Dedifferentiated amniotic fluid mesenchymal stem cell (primary cell): ENCODE measurements at regions not wholly inside any gene's neighbourhood (a gene's known extent, or its start where the extent isn't known, plus 50 kb on each side); places are given as distances from the start of the nearest gene placed in this dataset.
"Not testable (repeated sequence)": the region's sequence is repeated elsewhere in the genome, so short reads cannot be mapped to it uniquely, and the experiment has no call there.

Experiments used
- DNase-seq: peaks from one replicate; pipeline ENCODE4 v3.0.0-alpha.2; 2016; ENCODE audit errors: extremely low spot score

DNA sequence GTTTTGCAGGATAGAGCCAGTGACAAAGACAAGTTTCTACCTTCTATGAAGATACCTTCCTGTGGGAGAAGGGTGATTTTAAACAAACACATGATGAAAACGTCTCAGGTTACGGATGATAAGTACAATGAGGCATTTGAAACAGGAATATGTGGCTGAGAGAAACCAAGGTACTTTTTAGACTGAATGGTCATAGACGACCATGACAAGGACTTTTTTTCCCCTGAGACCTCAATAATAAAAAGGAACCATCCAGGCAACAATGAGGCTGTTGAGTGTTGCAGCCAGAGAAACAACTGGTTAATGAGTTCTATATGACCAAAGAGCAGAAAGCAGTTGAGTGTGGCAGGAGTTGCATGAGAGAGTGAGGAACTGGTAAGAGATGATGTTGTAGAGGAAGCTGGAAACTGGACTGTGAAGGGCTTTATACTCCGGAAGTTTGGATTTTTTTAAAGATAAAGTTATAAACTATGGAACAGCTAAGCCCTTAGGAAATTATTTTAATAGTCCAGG, 306.1 kb upstream of the CYRIA start:
- DNase-seq = no peak

DNA sequence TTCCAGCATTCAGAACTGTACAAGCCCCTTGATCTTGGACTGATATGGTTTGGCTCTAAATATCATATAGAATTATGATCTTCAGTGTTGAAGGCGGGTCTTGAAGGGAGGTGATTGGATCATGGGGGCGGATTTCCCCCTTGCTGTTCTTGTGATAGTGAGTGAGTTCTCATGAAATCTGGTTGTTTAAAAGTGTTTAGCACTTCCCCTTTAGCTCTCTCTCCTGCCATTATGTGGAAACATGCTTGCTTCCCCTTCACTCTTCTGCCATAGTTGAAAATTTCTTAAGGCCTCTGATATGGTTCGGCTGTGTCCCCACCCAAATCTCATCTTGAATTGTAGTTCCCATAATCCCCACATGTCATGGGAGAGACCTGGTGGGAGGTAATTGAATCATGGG, 305.3 kb upstream of the CYRIA start:
- DNase-seq = not testable (repeated sequence)

DNA sequence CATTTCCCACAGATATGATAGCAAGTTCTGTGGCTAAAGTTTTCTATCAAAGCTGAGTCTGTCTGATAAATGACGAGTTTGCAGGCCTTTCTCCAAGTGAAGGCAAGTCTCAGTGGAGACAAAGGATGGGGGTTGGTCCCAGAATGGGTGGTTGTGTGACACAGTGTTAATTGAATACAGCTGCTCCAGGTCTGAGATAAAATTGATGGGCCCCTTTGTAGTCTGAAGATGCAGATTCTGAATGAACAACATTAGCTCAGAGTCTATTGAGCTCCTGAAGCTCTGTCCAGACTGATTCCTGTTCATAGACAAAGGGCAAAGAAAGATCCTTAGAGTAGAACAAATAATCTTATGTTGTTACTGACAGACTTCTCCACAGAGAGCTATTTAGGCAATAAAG, 296.9 kb upstream of the CYRIA start:
- no peak for DNase-seq

DNA sequence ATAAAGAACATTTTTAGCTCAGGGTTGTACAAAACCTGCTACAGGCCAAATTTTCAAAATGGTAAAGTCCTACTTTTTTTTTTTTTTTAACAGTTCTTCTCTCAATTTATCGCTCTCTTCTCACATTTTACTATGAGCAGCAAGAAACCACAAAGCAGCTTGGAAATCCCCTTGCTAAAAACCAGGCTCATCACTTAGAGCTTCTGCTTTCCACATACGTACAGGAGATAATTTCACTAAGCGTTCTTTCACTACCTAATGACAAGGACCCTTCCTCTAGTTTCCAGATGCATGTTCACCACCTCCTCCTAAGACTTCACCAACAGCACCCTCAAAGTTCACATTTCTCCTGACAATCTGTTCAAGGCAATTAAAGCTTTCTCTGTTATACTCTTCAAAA, 294.9 kb upstream of the CYRIA start:
- DNase-seq = no peak

DNA sequence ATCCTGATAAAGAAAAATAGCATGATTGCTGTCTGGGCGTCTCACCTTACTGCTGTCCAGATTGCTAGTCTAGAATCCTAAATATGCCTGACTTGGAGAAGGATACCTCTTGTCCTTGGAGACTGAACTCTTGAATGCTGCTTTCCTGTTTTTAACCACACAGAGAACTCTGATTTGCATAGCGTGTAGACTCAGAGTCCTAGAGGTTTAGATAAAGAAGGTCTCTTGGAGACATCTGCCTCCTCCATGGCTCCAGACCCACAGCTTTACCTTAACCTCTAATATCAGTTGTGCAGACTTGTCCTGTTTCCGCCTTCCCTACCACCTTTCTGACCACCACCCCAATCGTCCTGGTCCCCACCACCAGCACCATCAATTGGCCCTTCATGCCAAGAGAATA, 292.6 kb upstream of the CYRIA start:
- no peak for DNase-seq

DNA sequence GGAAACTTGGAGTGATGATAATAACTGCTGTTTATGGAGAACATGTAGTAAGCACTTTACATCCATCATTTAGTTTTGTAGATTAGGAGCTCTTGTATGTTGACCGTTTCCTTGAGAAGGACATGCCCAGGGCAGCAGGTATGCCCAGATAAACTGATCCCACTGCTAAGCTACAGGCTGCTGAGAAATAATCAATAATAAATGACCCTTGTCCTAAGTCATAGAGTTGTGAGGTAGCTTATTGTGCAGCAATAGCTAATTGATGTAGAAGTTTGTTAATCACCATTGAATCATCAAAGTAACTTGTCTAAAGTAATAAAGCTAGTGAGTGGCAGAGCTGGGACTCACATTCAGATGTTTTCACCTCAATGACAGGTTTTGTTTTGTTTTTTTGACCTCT, 287.2 kb upstream of the CYRIA start:
- DNase-seq = no peak

DNA sequence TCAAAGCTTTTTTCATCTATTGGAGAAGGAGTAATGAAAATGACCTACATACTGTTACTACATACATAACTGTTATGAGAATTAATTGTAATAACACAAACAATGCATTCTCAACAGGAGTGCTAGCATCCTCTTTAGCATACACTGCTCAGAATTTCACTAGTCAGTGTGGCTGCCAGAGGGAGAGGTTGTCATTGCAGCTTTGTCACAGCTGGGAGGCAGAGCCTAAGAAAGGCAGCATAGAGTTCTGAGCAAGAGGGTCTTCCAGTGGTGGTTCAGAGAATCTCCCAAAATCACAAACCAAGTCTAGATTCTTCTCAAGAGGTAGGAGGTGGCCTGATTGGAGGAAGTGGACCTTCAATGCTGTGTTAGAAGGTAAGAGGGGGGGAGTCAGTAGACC, 286.7 kb upstream of the CYRIA start:
- DNase-seq = no peak

DNA sequence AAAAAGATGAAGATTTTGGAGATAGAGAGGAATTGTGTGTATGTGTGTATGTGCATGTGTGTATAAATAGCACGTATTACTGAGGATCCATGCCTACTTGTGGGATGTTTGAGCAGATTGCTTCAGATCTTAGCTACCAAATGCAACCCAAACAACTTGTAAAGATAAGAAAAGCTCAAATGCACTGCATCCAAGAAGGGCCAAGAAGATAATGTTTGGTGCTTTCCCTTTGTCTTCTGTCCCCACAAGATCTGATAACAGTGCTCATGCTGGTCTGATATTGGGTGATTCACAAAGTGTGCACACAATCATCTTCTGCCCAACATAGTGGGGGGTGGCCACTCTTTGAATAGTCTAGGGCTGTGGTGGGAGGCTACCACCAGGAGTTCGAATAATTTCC, 284.8 kb upstream of the CYRIA start:
- no peak for DNase-seq

DNA sequence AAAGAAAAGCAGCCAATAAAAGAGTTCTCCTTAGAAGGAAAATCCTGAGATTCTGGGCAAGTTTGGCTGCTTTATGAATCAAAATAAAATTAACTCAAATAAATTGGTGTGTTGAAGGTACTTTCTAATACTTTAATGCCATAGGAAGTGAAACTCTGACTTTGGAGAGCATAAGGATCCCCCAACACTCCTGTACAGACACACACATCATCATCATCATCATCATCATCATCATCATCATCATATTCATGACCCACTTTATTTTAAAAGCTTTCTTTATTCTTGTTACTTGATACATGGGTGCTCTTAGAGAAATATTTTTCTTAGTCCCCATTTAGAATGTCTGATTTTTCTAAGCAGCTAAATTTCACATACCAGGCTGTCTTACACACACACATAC, 283.1 kb upstream of the CYRIA start:
- no peak for DNase-seq

DNA sequence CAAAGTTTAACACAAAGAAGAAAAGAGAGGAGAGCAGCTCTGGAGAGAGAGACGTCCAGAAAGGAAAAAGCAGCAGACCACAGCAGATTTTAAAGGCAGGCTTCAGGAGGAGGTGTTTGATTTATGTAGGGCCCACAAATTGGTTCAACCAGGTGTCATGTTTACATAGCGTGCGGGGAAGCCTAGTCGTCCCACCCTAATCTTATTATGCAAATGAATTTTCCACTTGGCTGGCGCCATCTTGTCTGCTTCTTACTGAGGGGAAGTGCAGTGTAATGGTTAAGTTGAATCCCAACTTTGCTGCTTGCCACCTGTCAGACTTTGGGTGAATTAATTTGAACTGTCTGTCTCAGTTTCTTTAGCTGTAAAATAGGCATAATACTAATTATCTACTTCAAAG, 282.4 kb upstream of the CYRIA start:
- no peak for DNase-seq

DNA sequence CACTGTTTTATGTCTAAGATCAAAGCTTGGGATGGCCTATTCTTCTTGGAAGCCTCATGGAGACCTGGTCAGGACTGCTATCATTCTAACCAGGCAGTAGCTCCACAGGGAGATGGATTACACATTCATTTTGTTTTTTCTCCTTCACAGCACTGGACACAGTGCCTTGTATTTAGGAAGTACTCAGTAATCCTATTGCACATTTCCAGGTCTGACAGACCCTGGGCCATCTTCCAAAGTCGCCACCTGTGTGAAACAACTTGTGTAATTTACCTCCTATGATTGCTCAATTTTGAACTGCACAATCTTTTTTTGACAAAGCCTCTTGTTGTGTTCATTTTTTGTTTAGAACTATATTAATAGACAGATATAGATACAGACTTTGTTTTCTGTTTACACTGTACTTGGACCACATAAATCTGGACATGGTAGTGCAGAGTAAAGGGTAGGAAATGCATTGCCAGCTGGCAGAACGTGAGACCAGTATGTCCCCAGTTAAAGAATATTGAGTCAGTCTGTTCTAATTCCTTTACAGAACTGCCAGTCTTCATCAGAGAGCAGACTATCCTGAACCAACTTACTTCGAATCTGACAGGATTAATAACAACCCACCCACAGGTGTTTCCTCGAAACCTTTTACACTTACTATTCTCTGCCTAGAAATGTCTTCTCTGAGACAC, 277.8 kb upstream of the CYRIA start:
- no peak for DNase-seq

DNA sequence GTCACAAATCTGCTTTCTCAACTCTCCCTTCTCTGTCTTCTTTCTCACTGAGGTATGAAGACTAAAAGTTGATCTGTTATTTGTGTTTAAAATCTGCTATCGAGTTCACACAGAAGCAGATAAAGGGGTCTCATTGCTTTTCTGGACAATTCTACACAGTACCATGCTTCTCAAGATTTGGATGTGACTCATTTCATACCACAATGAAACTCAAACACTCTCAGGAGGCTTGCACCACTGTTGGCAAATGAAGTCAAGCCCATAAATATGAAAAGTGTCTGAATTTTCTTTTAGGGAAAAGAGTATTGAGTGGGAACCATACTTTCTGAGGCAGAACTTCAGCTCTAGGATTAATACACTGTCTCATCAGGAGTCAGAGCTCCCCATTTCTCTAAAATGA, 274.6 kb upstream of the CYRIA start:
- no peak for DNase-seq

DNA sequence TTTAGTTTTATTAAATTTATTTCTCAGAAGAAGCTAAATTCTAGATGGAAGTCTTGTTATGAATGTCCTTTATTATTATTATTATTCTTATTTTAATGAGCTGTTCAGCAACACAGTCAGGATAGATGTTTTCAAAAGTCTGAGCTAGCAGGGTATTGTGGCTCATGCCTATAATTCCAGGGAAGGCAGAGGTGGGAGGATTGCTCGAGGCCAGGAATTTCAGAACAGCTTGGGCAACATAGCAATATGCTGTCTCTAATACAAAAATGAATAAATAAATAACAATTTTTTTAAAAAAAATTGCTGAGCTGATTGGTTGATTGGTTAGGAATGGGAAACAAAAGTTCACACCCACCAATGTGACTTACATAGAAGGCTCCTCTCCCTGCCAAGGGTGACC, 274.1 kb upstream of the CYRIA start:
- DNase-seq = no peak

DNA sequence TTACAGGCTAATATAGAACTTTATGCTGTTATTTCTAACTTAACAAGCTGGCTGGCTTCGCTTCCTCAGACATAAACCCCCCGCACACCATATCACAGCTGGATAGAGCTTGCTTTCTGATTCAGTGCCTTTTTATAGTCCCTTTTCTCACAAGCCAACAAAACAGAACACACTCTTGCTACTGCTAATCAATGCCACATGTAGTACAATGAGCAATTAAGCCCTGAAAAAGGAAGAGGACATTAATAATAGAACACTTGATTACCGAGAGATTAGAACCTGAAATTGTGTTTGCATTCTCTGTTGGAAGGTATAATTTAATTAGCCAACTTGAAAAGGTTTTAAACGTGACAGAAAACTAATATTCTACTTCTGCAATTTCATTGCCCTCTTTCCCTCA, 267.7 kb upstream of the CYRIA start:
- DNase-seq = no peak

DNA sequence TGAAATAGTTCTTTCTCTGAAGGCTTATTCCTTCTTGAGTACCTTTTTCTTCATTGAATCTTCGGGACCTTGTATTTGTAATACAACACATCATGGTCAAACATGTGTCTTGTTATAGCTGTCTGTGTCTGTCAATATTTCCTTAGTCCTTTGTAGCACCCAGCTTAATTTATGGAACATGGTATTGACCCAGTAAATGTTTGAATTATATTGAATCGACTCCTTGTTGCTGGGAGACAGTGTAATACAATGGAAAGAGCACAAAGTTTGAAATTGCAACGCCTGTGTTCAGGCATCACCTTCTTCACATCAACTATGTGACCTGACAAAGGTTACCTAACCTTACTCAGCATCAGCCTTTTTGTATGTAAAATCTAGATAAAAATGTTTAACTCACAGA, 267.2 kb upstream of the CYRIA start:
- no peak for DNase-seq

DNA sequence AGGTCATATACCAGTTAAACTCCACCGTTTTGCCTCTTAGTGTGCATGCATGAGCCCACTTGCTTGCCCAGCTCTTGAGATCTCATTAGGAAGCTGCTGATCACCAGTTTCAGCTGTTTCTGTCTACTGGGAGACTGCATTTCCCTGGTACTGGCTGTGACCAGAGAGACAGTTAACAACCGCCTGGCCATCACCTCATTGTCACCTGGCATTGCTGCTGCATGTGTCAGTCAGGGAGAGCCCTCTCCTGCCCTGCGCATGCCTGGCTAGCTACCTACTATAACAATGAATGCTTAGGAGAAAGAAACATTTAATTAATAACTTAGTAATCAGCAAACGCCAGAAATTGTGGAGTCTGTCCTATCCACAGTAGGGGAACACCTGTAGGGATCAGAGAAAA, 265.8 kb upstream of the CYRIA start:
- no peak for DNase-seq

DNA sequence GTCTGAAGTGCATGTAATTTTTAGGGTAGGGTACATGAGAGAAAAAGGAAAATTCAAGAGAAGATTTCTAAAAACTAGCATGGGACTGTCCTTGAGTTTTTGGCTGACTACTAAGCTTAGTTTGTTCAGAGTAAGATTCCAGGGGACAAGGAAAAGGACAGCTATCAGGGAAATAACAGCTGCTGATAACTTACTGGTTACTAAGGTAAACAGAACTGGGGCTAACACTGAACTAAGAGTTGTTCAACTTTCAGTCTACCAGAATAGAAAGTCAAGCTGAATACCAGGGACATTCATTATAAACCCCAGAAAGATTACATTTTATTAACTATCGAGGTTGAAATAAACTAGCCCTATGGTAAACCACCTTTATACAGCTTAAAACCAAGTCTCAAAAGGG, 261.8 kb upstream of the CYRIA start:
- DNase-seq = no peak

DNA sequence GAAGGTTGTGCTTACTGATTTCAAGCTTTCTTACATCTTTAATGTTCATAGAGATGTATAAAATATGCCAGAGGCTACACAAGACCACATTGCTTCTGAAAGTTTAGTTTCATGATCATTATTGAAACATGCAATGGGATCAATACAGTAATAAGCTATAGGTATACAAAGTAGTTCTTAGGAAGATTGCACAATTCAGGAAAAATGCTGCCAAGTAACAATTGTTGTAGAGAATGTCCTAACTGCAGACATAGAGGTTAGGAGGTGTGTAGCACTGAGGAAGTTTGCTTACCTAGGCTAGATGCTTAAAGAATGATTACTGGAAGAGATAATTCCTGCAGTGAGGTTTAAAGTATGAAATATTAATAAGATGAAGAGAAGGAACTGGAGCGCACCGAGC, 259.5 kb upstream of the CYRIA start:
- no peak for DNase-seq

DNA sequence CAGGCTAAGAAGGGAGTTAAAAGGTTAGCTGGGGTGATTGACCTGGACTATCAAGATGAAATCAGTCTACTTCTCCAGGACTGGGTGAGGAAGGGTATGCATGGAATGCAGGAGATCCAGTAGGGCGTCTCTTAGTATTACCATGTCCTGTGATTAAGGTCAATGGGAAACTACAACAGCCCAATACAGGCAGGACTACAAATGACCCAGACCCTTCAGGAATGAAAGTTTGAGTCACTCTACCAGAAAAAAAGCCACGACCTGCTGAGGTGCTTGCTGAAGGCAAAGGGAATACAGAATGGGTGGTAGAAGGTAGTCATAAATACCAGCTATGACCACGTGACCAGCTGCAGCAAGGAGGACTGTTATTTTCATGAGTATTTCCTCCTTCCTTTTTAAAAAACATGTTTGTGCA, 249.7 kb upstream of the CYRIA start:
- DNase-seq = not testable (repeated sequence)

DNA sequence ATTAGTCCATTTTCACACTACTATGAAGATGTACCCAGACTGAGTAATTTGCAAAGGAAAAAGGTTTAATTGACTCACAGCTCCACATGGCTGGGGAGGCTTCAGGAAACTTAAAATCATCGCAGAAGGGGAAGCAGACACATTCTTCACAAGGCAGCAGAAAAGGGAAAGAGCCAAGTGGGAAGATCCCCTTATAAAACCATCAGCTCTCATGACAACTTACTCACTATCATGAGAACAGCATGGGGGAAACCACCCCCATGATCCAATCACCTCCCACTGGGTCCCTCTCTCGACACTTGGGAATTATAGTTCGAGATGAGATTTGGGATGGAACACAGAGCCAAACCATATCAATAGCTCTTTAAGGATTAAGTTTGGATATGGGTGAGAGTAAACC, 246.1 kb upstream of the CYRIA start:
- no peak for DNase-seq

DNA sequence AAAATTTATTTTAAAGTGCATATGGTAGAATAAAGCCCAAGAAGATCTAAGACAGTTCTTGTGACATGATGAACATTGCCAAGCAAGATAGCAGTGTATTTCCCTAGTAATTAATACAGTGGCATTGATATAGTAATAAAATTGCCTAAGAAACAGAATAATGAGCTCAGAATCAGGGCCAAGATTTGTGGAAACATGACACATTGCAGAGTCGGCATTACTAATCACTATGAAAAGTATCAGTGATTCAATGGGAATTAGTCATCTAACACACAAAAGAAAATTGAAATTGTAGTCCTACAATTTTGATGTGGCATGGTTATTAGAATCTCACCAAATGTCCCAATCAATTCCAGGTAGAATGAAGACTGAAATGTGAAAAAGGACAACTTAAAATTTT, 243.0 kb upstream of the CYRIA start:
- no peak for DNase-seq

DNA sequence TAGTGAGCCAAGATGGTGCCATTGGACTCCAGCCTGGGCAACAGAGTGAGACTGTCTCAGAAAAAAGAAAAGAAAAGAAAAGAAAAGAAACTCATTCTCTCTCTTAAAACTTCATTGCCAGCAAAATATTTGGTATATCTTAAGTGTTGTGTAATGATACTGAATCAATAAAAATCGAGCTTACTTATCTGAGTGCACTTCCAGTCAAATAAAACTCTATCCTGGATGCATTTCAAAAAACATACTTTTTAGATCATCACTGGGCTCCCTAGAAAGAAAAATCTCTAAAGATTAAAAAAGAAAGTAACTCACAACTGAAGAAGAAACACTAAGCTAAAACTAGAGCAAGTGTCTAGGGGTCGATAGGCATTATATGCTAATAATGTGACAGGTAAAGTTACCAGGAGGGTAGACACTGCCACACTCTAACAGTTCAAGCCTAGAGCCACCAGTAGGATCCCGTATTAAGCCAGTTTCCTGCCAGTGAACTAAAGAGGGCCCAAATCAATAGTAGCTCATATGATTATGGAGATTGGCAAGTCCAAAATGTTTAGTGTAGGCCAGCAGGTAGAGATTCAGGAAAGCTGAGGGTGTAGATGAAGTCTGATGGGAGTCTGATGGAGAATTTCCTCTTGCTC, 242.1 kb upstream of the CYRIA start:
- no peak for DNase-seq

DNA sequence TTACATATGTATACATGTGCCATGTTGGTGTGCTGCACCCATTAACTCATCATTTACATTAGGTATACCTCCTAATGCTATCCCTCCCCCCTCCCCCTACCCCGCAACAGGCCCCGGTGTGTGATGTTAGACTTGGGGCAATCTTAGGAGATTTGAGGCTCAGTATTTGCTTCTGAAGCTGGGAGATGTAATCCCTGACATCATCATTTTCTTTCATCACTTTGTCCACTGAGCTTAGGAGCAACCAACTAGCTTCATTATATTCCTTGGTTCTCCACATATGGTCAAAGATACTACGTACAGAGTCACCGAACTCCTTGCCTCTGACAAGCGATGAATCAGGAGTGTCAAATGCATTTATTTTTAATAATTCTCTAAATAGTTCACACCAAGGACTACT, 239.7 kb upstream of the CYRIA start:
- not testable (repeated sequence) for DNase-seq
